Osteocyte (in vitro differentiated cells): ENCODE measurements at regions not wholly inside any gene's neighbourhood (a gene's known extent, or its start where the extent isn't known, plus 50 kb on each side); places are given as distances from the start of the nearest gene placed in this dataset.

ENCODE experiments used
- DNase-seq: peaks from one replicate; pipeline ENCODE4 v3.0.0; 2021; ENCODE audit warnings: mixed read lengths; ENCODE audit not compliant: unreplicated experiment; ENCODE audit errors: extremely low spot score
- H3K27ac Mint-ChIP-seq: one replicate; pipeline ENCODE4 v1.8.0; 2021; ENCODE audit warnings: mild to moderate bottlenecking, mixed read lengths; ENCODE audit not compliant: unreplicated experiment
- H3K27me3 Mint-ChIP-seq: one replicate; pipeline ENCODE4 v1.8.0; 2021; ENCODE audit warnings: mixed read lengths; ENCODE audit not compliant: unreplicated experiment
- H3K36me3 Mint-ChIP-seq: one replicate; pipeline ENCODE4 v1.8.0; 2021; ENCODE audit warnings: mixed read lengths; ENCODE audit not compliant: unreplicated experiment
- H3K4me1 Mint-ChIP-seq: one replicate; pipeline ENCODE4 v1.8.0; 2021; ENCODE audit warnings: mixed read lengths; ENCODE audit not compliant: unreplicated experiment
- H3K4me3 Mint-ChIP-seq: one replicate; pipeline ENCODE4 v1.8.0; 2021; ENCODE audit warnings: mild to moderate bottlenecking, moderate library complexity, mixed read lengths; ENCODE audit not compliant: unreplicated experiment
- H3K9me3 Mint-ChIP-seq: one replicate; pipeline ENCODE4 v1.8.0; 2021; ENCODE audit warnings: mixed read lengths; ENCODE audit not compliant: unreplicated experiment
- TF ChIP-seq, protein P1 (sequence below): fragments of 200-600 bp; sonication (generic); IDR thresholded peaks from 2 replicates; pipeline ENCODE4 v1.5.0; 2021; ENCODE audit warnings: antibody characterized with exemption, mild to moderate bottlenecking, moderate library complexity

DNA sequence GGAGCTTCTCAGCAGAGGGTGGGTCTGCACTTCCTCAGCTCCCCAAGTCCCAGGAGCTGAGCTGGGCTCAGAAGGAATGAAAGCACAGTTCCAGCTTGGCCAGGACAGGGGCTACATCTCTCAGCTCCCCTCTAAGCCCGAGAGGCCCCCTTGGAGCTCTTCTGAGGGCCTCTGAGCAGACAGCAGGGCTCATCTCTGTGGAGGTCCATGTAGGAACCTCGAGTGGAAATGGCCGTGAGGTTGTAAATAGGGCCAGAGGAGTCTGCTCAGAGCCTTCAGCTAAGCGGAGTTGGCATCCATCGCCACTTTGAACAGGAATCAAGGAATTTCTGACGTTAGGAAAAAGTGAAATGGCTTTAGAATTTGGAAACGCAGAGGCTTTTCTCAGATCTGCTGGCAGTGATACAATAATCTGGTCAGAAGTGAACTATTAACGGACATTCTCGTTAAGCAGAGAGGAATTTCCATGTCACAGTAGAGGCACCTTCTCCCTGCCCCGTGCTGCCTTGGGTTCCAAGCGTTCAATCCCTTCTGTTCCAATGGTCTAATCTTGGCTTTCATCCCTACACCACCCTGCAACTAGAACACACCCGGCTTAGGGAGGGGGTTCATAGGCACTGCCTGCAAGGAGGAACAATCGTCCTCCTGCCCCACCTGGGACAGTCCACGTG, 213.9 kb downstream of the NDUFA10 start:
- Mint-ChIP-seq H3K27me3 (no peaks in the 10 kb centered on the region), H3K36me3 (no peaks in the 10 kb centered on the region), H3K4me1 (no peaks in the 10 kb centered on the region), H3K9me3 (peaks cover 9% of the 10 kb centered on the region), H3K4me3 (no peak overlapping the region), H3K27ac (no peak overlapping the region)
- TF ChIP-seq, protein P1, sequence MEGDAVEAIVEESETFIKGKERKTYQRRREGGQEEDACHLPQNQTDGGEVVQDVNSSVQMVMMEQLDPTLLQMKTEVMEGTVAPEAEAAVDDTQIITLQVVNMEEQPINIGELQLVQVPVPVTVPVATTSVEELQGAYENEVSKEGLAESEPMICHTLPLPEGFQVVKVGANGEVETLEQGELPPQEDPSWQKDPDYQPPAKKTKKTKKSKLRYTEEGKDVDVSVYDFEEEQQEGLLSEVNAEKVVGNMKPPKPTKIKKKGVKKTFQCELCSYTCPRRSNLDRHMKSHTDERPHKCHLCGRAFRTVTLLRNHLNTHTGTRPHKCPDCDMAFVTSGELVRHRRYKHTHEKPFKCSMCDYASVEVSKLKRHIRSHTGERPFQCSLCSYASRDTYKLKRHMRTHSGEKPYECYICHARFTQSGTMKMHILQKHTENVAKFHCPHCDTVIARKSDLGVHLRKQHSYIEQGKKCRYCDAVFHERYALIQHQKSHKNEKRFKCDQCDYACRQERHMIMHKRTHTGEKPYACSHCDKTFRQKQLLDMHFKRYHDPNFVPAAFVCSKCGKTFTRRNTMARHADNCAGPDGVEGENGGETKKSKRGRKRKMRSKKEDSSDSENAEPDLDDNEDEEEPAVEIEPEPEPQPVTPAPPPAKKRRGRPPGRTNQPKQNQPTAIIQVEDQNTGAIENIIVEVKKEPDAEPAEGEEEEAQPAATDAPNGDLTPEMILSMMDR, result no peak
- DNase-seq, result peak; percentile 44

DNA sequence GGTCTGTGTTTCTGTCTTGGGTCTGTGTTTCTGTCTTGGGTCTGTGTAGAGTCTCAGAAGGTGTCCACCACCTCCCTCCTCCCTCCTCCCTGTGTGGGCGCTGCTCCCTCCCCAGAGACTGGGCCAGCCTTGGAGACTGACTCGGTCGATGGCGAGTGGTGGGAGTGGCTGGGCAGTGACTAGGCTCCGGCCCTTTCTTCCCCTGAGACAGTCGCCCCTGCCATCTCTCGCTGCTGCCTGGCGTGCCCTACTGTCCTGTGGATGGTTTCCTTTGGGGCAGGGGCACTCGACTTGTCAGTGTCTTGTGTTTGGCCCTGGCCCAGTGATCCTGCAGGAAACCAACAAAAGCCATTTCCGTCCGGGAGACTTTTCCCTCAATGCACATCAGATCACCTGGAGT, 215.8 kb downstream of the NDUFA10 start:
- TF ChIP-seq, protein P1, result no peak
- H3K27ac Mint-ChIP-seq, result no peak overlapping the region
- no peaks in the 10 kb centered on the region for H3K4me1 Mint-ChIP-seq

DNA sequence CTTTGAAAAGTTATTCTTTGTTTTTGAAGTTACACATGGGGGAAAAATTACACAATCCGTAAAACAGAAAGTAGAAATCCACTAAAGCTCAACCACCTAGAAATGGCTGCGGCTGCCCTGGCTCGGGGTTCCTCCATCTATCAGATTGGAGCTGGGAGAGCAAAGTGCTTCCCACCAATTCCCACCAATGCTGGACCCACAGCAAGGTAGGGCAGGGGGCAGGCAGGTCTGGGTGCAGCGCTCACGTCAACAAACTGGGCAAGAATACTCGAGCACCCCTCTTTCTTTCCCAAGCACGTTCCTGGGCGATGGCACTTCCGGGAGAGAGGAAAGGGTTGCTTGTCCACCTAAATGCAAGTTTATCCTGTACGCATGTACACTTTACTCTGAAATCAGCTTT, 217.6 kb downstream of the NDUFA10 start:
- Mint-ChIP-seq H3K9me3 (no peaks in the 10 kb centered on the region), H3K27me3 (no peaks in the 10 kb centered on the region), H3K4me1 (no peaks in the 10 kb centered on the region), H3K4me3 (no peak overlapping the region), H3K36me3 (no peaks in the 10 kb centered on the region), H3K27ac (no peak overlapping the region)
- DNase-seq, result peak; percentile 54
- TF ChIP-seq, protein P1, result no peak

More for the DNA sequence above, 215.8 kb downstream of the NDUFA10 start:
- peak; percentile 77 for DNase-seq
- H3K36me3 Mint-ChIP-seq, result no peaks in the 10 kb centered on the region
- H3K4me3 Mint-ChIP-seq, result no peak overlapping the region
- no peaks in the 10 kb centered on the region for H3K27me3 Mint-ChIP-seq
- H3K9me3 Mint-ChIP-seq, result peaks cover 5% of the 10 kb centered on the region

DNA sequence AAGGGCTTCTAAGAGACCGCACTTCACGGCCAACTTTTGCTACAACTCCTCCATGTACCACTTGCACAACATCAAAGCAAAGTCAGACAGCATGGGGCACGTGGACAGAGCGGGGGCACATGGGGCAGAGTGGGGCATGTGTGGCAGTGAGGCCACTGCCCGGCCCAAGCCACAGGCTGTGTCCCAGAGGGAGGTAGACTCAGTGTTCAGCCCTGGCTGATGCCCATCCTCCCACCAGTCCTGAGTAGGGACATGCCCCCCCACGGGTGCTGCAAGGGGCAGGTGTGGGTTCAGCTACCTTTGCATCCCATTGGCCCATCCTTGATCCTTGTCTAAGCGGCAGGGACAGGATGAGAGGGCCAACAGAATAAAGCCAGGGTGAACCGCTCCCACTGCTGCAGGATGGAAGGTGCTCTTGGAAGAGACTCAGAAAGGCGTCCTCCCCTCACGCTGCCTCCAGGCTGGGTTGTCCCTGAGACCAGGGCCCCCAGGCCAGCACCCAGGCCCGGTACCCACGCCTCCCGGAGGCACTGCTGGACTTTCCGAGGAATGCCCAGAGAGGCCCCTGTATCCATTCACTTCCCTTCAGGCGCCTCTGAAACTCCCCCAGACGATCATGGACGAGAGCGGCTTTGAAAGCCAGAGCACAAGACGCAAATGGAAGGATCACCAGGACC, 218.2 kb downstream of the NDUFA10 start:
- H3K4me1 Mint-ChIP-seq, result no peaks in the 10 kb centered on the region
- H3K27ac Mint-ChIP-seq, result no peak overlapping the region
- no peak overlapping the region for H3K4me3 Mint-ChIP-seq
- no peaks in the 10 kb centered on the region for H3K27me3 Mint-ChIP-seq
- H3K36me3 Mint-ChIP-seq, result no peaks in the 10 kb centered on the region
- peak; percentile 81 for DNase-seq
- TF ChIP-seq, protein P1, result no peak
- H3K9me3 Mint-ChIP-seq, result peaks cover 3% of the 10 kb centered on the region

DNA sequence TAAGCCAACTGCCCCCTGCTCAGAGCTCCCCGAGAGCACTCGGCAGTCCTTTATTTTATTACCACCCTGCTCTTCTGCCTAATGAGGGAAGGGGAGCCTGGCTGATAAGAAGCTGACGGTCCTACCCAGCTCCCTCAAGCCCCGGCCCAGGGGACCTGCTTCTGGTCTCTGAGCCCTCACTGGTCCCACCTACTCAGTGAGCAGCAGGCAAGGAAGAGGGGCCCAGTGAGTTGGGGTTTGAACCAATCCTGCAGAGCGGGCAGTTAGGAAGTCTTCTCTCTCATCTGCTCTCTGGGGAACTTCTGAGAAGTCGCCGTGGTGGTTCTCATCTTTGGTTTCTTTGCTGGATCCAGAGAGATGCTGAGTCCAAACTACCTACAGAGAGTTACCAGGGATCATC, 218.9 kb downstream of the NDUFA10 start:
- peaks cover 6% of the 10 kb centered on the region for H3K9me3 Mint-ChIP-seq
- H3K27me3 Mint-ChIP-seq, result no peaks in the 10 kb centered on the region

More for the DNA sequence above, 218.9 kb downstream of the NDUFA10 start:
- TF ChIP-seq, protein P1, result no peak
- peak; percentile 64 for DNase-seq
- Mint-ChIP-seq H3K4me1 (no peaks in the 10 kb centered on the region), H3K36me3 (no peaks in the 10 kb centered on the region), H3K27ac (no peak overlapping the region), H3K4me3 (no peak overlapping the region)
